Inferior parietal cortex (tissue), 1 donor: ENCODE measurements at regions not wholly inside any gene's neighbourhood (a gene's known extent, or its start where the extent isn't known, plus 50 kb on each side); places are given as distances from the start of the nearest gene placed in this dataset.
"Not testable (repeated sequence)": the region's sequence is repeated elsewhere in the genome, so short reads cannot be mapped to it uniquely, and the experiment has no call there.

ENCODE experiments used
- DNase-seq: peaks from one replicate; pipeline ENCODE4 v3.0.0-alpha.2; 2016; ENCODE audit errors: extremely low spot score

DNA sequence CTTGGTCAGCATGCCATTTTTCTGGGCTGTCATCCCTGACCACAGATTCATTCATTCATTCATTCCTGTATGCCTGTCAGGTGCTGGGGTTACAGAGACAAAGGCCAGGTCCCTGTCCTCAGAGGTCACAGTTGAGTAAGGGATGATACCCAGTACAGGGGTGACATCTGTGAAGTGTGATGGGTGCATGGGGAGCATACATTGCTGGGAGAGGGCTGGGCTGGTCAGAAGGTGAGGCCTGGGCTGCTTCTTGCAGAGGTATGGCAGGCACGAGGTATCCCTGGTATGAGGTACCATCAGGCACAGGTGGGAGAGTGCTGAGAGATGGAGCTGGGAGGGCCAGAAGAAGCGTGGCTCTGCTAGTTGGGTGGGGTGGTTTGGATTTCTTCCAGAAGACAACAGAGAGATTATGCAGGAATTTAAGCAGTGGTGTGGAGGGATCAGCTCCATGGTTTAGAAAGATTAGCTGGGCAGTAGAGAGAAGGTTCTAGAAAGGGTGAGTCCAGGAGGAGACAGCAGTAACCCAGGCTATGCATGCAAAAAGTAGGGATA is 181.9 kb upstream of the HAAO start:
- DNase-seq: no peak

DNA sequence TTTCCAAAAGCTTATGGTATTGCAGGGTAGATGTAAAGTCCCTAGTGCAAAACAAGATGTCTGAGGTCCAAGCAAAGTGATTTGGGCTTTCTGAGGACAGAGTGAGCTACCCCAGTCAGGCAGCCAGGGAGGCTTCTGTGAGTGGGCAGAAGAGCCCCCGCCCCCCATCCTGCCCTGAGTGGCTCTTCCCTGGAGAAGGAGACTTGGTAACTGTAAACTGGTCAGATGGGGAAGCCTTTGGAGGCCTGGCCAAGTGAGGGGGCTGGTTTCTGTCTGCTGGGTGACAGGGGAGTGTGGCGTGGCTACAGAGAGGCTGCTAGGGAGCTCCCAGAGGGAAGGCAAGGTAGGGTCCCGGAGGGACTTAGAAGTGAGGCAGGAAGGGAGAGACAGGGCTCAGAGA is 181.3 kb upstream of the HAAO start:
- DNase-seq: no peak

DNA sequence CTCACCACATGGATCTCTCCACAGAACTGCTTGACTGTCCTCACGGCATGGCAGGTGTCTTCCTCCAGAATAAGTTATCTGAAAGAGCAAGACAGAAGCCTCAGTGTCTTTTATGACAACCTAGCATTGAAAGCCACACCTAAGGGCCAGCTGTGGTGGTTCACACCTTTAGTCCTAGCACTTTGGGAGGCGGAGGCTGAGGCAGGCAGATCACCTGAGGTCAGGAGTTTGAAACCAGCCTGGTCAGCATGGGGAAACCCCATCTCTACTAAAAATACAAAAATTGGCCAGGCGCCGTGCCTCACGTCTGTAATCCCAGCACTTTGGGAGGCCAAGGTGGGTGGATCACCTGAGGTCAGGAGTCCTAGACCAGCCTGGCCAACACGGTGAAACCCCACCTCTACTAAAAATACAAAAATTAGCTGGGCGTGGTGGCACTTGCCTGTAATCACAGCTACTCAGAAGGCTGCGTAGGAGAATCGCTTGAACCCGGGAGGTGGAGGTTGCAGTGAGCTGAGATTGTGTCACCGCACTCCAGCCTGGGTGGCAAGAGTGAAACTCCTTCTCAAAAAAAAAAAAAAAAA is 180.6 kb upstream of the HAAO start:
- DNase-seq: not testable (repeated sequence)

DNA sequence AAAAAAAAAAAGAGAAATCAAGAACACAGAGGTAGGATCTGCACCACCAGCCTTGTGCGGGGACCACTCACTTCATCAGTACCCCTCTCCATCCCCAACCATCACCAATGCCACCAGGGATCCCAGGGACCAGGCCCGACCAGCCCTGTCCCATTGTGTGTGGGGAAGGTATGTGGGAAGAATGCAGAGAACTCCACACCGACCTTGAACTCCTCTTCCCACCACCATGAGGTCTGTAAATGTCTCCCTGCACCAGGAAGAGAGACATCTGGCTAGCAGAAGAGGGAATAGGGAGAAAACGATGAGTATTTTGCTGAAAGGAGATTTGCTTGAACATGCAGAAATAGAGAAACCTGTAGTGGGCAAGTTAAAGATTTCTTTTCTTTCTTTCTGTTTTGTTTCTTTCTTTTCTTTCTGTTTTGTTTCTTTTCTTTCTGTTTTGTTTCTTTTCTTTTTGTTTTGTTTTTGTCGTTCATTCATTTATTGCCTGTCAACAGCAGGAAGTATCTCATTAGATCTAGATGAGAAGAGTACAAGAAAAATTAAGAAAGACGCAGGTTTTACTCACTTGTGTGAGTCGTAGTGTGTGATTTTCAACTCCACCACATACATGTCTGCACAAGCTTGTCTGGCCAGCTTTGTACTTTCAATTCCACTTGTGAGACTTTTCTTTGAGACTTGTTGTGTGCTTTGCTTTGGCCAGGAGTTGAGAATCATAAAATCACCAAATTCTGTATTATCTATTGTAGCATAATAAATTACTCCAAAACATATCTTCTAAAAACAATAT is 179.8 kb upstream of the HAAO start:
- no peak for DNase-seq

DNA sequence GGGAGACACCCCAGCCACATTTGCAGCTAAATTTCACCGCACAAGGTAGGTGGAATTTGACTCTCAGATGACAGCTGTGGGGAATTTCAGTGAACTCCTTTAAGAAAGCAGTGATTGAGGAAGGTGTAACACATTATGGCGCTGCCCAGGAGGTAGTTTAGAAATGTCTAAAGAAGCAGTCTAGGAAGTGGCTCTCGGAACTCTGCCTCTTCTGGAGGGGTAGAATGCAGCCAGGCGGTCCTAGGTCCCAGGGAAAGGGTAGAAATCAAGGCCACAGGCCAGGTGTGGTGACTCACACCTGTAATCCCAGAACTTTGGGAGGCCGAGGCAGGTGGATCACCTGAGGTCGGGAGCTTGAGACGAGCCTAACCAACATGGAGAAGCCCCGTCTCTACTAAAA is 179.0 kb upstream of the HAAO start:
- DNase-seq: no peak

DNA sequence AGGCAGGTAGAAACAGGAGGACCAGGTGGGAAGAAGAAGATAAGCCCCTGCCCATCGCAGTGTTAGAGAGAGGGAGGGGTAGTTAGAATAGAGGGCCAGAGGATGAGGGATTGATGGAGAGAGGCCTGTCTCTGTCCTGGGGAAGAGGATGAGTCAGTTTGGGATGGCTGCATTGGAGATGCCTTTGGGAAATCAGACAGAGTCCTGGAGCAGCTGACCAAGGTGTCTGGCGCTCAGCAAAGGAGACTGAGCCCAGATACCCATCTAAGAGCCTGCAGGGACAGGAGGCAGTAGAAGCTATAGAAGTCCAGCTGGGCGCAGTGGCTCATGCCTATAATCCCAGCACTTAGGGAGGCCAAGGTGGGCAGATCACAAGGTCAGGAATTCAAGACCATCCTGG is 177.8 kb upstream of the HAAO start:
- no peak for DNase-seq

DNA sequence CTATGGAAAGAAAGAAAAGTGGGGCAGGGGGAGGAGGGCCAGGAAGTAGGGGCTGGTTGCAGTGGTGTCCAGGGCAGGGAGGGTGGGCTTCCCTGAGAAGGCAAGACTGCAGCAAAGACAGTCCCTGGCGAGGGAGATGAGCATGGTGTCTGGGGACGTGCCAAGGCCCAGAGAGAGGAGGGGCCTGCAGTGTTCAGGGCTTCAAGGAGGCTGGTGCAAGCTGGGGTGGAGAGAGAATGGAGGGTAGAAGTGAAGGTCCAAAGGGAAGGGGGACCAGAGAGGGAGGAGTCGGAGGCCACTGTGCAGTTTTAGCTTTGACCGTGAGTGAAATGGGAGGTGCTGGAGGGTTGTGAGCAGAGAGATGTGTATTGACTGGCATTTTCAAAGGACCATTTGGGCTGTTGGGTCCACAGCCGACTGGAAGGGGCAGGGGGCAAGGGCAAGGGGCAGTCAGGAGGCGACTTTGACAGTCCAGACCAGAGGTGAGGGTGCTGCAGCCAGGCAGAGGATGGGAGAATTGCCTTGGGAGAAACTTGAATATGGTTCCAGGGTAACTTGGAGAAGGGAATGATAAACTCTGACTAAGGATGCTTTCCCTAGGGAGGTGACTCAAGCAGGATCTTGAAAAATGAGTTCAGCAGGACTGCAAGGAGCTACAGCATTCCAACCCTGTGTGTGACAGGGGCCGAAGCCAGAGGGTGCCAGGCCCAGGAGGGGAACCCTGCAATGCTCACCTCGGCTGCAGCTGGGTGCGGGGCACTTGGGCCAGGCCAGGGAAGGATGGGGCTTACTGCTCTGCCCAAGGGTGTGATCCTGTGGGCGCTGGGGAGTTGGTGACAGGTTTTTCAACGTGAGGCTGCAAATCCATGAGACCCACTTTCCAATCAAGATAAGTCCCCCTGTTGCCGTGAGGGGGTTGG is 177.1 kb upstream of the HAAO start:
- DNase-seq: no peak

DNA sequence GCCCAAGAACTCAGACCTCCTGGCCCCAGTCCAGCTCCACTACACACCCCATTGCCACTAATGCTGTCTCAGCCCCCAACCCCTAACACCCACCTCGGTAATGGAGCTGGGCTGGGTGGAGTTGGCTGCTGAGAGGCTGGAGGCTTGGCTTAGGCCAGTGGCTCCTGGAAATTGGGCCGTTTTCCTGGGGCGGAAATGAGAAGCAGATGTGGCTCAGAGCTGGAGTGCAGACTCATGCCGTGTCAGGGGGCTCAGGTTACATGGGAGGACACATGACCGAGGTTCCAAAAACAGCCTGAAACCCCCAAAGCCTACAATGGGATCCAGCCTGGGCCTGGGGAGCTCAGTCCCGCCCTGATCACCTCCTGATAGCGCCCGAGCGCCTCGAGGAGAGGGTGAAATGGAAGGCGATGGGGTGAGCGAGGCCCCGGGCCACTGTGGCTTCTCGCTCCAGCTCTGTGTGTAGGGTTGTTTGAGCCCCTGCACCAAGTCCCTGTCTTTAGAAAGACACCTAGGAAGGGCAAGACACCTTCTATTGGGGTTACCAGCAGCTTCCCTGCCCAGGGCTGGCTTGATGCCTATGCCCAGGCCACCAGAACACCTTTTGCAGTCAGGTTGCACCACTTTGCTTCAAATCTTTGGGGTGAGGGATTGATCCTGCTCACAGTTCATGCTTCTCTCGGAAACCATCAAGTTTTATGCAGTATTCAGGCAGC is 175.7 kb upstream of the HAAO start:
- DNase-seq: no peak

DNA sequence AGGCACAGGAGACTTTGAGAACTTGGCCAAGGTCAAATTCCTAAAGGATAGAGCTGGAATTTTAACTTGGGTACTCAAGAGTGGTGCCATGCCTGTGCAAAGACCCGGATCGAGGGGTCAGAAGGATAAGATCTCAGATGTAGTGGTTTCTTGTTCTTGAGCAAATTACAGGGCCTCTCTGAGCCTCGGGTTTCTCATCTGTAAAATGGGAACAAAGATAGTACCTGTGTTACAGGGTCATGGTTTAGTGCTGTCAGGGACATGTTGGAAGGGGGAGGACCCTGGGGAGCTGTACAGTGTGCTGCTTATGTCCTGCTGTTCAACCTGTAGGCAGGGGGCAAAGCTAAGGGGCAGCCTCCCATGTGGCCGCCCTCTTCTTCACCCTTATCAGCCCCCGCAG is 173.5 kb upstream of the HAAO start:
- DNase-seq: no peak

DNA sequence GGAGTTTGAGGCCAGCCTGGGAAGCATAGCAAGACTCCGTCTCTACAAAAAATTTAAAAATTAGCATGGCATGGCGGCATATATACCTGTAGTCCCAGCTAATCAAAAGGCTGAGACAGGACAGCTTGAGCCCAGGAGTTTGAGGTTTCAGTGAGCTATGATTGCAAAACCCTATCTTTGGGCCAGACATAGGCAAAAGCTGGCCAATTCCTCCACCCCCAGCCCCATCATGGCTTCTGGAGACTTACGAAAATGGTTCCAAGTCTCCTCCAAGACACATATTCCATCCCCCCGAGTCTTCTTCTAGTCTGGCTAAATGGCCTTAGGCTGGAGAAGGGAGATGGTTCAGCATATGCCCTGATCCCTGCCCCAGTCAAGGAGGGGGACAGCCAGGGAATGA is 172.8 kb upstream of the HAAO start:
- no peak for DNase-seq

DNA sequence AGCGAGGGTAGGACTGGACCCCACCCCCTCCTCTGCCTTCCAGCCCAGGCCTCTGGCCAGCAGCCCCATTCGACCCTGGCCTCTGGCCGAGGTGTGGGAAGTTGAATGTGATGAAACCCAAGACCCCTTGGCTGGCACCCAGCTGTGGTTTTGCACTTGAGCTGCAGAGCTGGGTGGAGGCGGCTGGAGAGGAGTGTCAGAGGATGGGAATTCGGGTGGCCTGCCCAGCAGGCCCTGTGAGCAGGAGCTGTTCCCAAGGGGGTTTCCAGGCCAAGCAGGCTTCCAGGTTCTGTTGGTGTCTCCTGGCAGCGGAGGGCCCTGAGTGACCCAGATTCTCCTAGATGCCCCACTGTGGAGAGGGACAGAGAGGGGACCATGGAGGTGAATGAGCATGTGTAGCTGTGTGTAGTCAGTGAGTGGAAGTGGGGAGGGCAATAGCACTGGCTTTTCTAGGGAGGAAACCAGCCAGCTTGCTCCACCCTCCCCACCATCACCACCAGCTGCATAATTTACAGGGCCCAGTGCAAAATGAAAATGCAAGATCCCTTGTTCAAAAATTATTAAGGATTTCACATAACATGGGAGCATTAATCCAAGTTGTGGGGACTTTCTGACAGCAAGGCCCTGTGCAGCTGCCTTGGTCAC is 172.2 kb upstream of the HAAO start:
- DNase-seq: no peak

DNA sequence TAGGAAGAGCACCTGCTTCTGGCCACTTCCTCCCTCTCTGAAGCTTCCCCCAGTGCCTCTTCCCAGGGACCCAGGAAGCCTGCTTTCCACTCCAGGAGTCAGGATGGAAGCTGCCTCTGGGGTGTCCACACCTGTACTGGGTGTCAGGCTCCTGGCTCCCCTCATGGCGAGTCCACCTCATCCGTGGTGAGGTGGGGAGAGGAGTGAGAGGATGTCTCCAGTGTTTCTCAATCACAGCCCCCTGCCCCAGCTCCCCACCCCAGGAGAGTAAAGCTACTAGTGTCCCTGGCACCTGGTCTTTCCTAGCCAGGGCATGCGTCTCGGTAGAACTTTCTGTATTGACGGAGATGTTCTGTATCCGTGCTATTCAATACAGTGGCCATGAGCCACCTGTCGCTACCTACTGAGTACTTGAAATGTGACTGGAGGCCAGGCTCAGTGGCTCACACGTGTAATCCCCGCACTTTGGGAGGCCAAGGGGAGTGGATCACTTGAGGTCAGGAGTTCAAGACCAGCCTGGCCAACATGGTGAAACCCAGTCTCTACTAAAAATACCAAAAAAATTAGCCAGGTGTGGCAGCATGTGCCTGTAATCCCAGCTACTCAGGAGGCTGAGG is 171.2 kb upstream of the HAAO start:
- DNase-seq: no peak

DNA sequence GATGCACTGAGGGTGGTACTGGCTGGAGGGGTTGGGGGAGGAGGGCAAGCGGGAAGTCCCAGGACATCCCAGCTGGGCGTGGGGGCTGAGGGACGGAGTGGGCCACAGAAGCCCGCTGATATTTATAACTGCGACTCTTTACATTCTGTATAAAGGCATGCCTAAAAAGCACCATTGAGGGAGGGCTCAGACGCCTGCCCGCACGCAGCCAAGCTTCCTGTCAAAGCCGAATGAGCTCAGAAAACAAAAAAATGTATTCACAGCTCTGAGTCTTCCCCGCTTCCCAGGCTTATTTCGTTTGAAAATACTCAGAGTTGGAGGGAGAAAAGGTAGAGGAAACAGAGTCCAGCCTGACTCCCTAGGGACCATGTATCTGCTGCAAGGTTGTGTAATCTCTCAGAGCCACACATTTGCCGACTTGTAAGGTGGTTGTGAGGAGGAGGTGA is 170.1 kb upstream of the HAAO start:
- no peak for DNase-seq

DNA sequence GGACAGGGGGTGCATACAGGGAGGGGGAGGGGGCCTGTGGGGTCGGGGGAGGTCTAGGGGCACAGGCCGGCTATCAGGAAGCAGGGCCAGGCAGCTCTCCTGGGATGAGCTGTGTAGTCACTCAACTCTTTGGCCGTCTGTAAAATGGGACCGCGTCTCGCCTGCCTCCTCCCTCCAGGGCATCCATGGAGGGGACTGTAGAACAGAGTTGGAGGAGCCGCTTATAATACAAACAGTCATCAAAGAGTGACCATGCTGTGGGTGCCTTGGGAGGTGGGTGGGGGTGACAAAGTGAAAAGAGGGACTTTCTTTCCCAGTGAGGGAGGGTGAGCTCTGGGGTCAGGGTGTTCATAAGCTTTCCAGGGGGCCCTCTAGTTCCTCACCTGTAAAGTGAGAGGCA is 169.6 kb upstream of the HAAO start:
- no peak for DNase-seq

DNA sequence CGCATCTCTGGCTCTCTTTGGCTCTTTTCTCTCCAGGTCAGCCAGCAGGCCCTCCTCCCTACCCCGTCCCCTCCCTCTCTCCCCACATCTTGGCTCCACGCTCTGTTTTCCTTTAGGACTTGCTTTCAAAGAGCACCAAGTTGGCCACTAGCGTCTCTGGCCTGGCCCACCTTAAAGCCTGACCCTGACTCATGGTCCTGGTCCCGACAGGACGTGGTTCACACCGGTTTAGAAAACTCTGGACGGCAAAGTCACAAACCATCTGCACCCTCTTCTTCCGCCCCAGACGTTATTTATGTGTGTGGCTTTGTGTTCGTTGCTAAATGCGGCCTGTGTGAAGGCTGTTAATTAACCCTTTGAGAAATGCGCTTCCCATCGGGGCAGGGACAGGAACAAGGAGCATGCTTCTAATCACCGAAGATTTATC is 169.0 kb upstream of the HAAO start:
- DNase-seq: no peak

DNA sequence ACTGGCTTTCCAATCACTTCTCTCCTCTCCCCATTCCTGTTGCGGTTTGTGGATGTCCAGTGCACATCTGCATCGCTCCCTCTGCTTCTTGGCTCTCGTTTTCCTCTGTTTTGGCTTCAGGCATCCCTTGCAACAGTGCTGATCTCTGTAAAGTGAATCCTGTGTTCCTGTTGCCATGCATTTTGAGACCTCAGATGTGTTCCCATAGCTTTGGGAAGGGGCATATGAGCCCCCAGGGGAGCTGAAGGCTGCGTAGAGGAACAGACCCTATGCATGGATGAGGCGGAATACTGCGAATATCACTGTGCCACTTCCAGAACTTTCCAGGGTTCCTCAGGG is 168.4 kb upstream of the HAAO start:
- no peak for DNase-seq

DNA sequence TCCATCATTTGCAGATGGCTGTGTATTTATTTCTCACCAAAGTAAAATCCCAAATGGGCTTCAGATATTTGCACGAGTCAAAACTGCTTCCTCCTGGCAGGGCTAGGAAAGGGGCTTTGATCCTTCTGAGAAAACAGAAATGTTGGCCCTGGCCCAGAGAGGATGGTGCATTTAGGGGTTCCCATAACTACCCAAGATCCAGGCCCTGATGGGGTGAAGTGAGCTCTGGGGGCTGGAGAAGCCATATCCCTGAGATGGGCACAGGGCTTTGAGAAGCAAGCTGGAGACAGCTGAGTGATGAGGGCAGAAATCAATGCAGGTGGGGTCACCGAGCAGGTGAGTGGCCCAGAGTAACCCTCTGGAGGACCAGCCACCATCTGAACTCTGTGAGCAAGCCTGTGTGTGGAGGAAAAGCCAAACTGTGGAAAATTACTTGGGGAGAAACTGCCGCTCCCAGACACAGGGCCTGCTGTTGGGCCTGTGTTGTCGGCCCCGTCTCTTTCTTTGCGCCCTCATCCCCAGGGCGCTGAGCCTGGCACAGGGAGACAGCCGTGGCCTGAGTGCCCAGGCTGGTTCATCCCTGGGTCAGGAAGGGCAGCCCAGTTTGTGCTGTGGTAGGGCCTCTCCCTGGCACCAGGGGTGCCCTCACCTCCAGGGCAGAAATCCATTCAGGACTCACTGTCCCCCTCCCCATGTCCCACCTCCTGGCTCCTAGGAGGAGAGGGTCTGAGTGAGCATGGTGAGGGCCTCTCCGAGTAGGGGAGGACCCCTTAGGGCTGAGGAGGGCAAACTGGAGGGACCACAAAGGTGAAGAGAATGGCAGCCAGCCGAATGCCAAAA is 167.8 kb upstream of the HAAO start:
- DNase-seq: no peak

DNA sequence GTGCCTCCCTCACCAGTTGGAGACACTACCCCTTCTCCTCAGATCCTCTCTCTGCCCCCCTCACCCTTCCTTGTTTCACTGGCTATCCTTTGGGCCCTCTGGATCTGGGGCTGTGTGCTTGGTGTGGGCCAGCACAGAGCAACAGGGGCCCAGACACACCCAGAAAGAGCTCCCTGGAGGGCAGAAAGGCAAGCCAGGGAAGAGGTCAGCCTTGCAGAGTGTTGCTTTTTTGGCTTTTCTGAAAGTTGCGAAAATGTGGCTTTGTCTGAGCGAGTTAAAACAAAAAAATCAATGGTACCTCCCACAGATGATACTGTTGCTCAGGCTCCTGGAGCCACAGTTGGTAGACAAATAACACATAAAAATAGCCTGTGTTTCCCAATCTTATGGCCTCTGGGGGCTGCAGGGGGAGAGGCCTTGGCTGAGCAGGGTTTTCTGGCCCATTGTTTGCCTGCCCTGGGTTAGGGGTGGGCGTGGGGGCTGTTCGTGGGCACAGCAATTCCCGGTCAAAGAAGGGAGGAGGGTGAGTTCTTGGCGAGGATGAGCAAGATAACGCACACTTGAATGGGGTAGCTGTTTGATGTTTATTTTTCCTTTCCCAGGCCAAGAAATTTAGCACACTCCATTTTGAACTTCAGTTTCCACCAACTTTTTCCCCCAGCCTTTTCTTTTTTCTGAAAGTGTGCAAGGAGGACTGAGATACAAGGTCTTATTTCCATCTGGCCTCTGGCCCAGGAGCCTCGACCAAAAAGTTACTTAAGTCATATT is 167.0 kb upstream of the HAAO start:
- no peak for DNase-seq

DNA sequence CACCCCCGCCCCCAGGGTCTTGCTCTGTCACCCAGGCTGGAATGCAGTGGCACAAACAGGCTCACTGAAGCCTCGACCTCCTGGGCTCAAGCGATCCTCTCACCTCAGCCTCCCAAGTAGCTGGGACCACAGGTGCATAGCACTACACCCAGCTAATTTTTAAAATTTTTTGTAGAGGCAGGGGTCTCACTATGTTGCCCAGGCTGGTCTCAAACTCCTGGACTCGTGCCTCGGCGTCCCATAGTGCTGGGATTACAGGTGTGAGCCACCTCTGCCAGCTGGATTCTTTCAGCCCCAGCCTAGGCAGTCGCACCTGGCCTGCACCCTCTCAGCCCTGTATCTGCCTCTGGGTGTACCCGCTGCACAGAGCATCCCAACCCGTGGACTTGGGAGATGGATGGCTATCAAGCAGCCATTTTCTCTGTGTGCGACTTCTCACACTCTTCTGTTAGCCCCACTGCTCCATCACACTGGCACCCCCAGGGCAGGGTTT is 166.4 kb upstream of the HAAO start:
- no peak for DNase-seq
